Renal cortical epithelial cell (primary cell): ENCODE measurements at regions not wholly inside any gene's neighbourhood (a gene's known extent, or its start where the extent isn't known, plus 50 kb on each side); places are given as distances from the start of the nearest gene placed in this dataset.
A peak's percentile ranks its signal among the peaks of the same experiment; 100 is the strongest.
"Not testable (repeated sequence)": the region's sequence is repeated elsewhere in the genome, so short reads cannot be mapped to it uniquely, and the experiment has no call there.

Source experiments
- DNase-seq: peaks from one replicate; pipeline ENCODE4 v3.0.0-alpha.2; 2011; ENCODE audit warnings: low read depth

- peak; percentile 73 for DNase-seq
These were observed 79.4 kb upstream of the THBS1 start for GRCh38 chr15:39501366-39502081.

GRCh38 chr15:39502082-39502447 is 78.8 kb upstream of the THBS1 start:
- DNase-seq: no peak

GRCh38 chr15:39502611-39503195 is 78.2 kb upstream of the THBS1 start:
- DNase-seq: no peak

GRCh38 chr15:39503526-39503925 is 77.4 kb upstream of the THBS1 start:
- no peak for DNase-seq

GRCh38 chr15:39504808-39505207 is 76.1 kb upstream of the THBS1 start:
- peak; percentile 34 for DNase-seq

GRCh38 chr15:39506146-39506545 is 74.7 kb upstream of the THBS1 start:
- no peak for DNase-seq

- no peak for DNase-seq
These were observed 72.3 kb upstream of the THBS1 start for GRCh38 chr15:39508536-39508935.

- DNase-seq: no peak
These were observed 70.7 kb upstream of the THBS1 start for GRCh38 chr15:39510001-39510701.

- peak; percentile 57 for DNase-seq
These were observed 69.6 kb upstream of the THBS1 start for GRCh38 chr15:39511000-39511915.

GRCh38 chr15:39511916-39512260 is 69.0 kb upstream of the THBS1 start:
- DNase-seq: no peak

- no peak for DNase-seq
These were observed 68.2 kb upstream of the THBS1 start for GRCh38 chr15:39512643-39513042.

GRCh38 chr15:39513936-39514335 is 66.9 kb upstream of the THBS1 start:
- no peak for DNase-seq

GRCh38 chr15:39514933-39515332 is 65.9 kb upstream of the THBS1 start:
- DNase-seq: no peak

GRCh38 chr15:39515765-39516164 is 65.1 kb upstream of the THBS1 start:
- DNase-seq: no peak

- no peak for DNase-seq
These were observed 63.6 kb upstream of the THBS1 start for GRCh38 chr15:39517122-39517855.

GRCh38 chr15:39523968-39524367 is 56.9 kb upstream of the THBS1 start:
- not testable (repeated sequence) for DNase-seq

GRCh38 chr15:39529457-39529856 is 51.4 kb upstream of the THBS1 start:
- no peak for DNase-seq

GRCh38 chr15:39530480-39531342 is 50.2 kb upstream of the THBS1 start:
- DNase-seq: no peak
